ENCODE measurements at regions not wholly inside any gene's neighbourhood (a gene's known extent, or its start where the extent isn't known, plus 50 kb on each side); places are given as distances from the start of the nearest gene placed in this dataset.

- intact Hi-C loops (cut with DNase I) = no loop called here
- no peak for DNase-seq
- no peak overlapping the region for H3K27ac ChIP-seq
- no peak overlapping the region for H3K4me3 ChIP-seq
- no peaks in the 10 kb centered on the region for H3K27me3 ChIP-seq
- no peaks in the 10 kb centered on the region for H3K9me3 ChIP-seq
- H3K36me3 ChIP-seq = no peaks in the 10 kb centered on the region
- no peaks in the 10 kb centered on the region for H3K4me1 ChIP-seq (ENCODE audit: insufficient read depth)
- TF ChIP-seq CTCF (IDR thresholded peaks at IDR 0.05) (no peak), EP300 (IDR thresholded peaks at IDR 0.05) (no peak), POLR2A (IDR thresholded peaks at IDR 0.05) (no peak)
- 74 to 90% (median 86%) methylated on average over 6 of the region's 6 CpGs for WGBS, 3 donors
These were observed 264.5 kb upstream of the ELAVL2 start for GRCh38 chr9:24090566-24090965.

DNA sequence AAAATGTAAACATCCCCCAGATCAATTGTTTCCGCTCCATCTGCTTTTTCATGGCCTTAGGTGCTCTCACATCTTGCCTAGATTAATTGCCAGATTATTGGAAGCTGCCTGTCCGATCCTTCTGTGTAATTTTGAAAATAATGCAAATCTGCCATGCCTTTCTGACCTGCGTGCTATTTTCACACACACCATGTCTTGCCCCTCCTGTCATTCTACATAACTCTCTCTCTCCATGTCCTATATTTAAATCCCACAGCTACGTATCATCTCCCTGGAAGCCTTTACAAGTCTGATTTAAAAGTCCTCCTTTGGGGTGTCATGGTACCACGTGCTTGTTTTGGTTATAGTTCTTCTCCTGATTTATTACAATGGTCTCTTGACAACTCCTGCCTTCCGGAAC, 247.6 kb upstream of the ELAVL2 start:
- no peaks in the 10 kb centered on the region for H3K9me3 ChIP-seq
- WGBS, 3 donors = 61 to 67% (median 64%) methylated on average over 6 of the region's 6 CpGs
- no peak for DNase-seq
- H3K4me1 ChIP-seq (ENCODE audit: insufficient read depth) = no peaks in the 10 kb centered on the region
- no peak for TF ChIP-seq EP300 (IDR thresholded peaks at IDR 0.05)
- TF ChIP-seq CTCF (IDR thresholded peaks at IDR 0.05) = no peak
- TF ChIP-seq POLR2A (IDR thresholded peaks at IDR 0.05) = no peak
- H3K4me3 ChIP-seq = no peak overlapping the region
- intact Hi-C loops (cut with DNase I) = no loop called here
- no peaks in the 10 kb centered on the region for H3K27me3 ChIP-seq
- H3K36me3 ChIP-seq = no peaks in the 10 kb centered on the region
- no peak overlapping the region for H3K27ac ChIP-seq

DNA sequence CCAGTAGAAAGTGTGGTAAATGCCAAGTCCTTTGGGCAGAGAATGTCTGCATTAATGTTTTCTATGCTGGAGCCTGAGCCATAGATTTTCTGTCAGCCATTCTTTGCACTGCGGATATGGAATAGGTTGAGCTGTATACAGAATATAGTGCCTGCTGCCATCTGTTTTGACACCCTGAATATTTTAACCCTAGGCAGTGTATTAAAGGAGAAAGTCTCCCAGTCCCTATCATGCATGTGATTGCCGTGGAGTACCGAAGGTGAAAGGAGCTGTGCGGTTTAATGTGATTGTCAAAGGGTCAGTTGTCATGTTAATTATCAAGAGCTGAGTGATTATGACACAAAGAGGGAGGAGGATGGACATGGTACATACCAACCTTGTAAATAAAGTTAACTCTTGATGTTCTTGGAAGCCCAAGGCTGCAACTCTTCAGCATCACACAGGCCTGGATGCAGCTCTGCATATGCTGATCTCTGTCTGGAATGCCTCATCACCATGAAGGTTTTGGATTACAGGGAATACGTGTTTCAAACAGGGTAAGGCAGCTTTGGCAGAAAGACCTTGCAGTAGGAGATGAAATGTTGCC, 247.1 kb upstream of the ELAVL2 start:
- H3K27ac ChIP-seq = no peak overlapping the region
- no peaks in the 10 kb centered on the region for H3K36me3 ChIP-seq
- H3K27me3 ChIP-seq = no peaks in the 10 kb centered on the region
- no peaks in the 10 kb centered on the region for H3K4me1 ChIP-seq (ENCODE audit: insufficient read depth)
- TF ChIP-seq CTCF (IDR thresholded peaks at IDR 0.05) = no peak
- no peak for TF ChIP-seq POLR2A (IDR thresholded peaks at IDR 0.05)
- no peak for TF ChIP-seq EP300 (IDR thresholded peaks at IDR 0.05)
- no peak overlapping the region for H3K4me3 ChIP-seq
- DNase-seq = no peak
- 31 to 45% (median 34%) methylated on average over 5 of the region's 5 CpGs for WGBS, 3 donors
- H3K9me3 ChIP-seq = no peaks in the 10 kb centered on the region
- intact Hi-C loops (cut with DNase I) = no loop called here

- Histone ChIP-seq H3K27me3 (no peaks in the 10 kb centered on the region), H3K4me1 (ENCODE audit: insufficient read depth) (no peaks in the 10 kb centered on the region), H3K4me3 (no peak overlapping the region), H3K9me3 (no peaks in the 10 kb centered on the region), H3K36me3 (no peaks in the 10 kb centered on the region), H3K27ac (no peak overlapping the region)
- TF ChIP-seq EP300 (IDR thresholded peaks at IDR 0.05) = no peak
- no peak for TF ChIP-seq CTCF (IDR thresholded peaks at IDR 0.05)
- TF ChIP-seq POLR2A (IDR thresholded peaks at IDR 0.05) = no peak
- no peak for DNase-seq
- WGBS, 3 donors = 34 to 42% (median 36%) methylated on average over 2 of the region's 2 CpGs
- intact Hi-C loops (cut with DNase I) = no loop called here
These were observed 245.7 kb upstream of the ELAVL2 start for GRCh38 chr9:24071716-24072115.

Data from ovary (tissue), 7 donors.